ENCODE measurements at regions not wholly inside any gene's neighbourhood (a gene's known extent, or its start where the extent isn't known, plus 50 kb on each side); places are given as distances from the start of the nearest gene placed in this dataset.
A peak's percentile ranks its signal among the peaks of the same experiment; 100 is the strongest.

- Histone ChIP-seq H3K36me3 (replicated peaks; ENCODE audit: insufficient read depth, low read length) (no peaks in the 10 kb centered on the region), H4K20me1 (ENCODE audit: insufficient read depth, low read length) (no peaks in the 10 kb centered on the region), H2AFZ (ENCODE audit: low read length) (peak overlapping the region; percentile 59), H3K9ac (ENCODE audit: low read length) (no peak overlapping the region), H3K79me2 (ENCODE audit: low read length) (no peaks in the 10 kb centered on the region), H3K4me1 (ENCODE audit: low read length) (peaks cover 67% of the 10 kb centered on the region), H3K27ac (ENCODE audit: low read length) (peak overlapping the region; percentile 84), H3K9me3 (replicated peaks; ENCODE audit: insufficient read depth, low read length) (no peaks in the 10 kb centered on the region), H3K9me2 (replicated peaks; ENCODE audit: insufficient read depth, low read length) (no peaks in the 10 kb centered on the region), H3K4me3 (ENCODE audit: low read length) (no peak overlapping the region; the same call in 1 of the 2 replicates), H3K4me2 (ENCODE audit: low read depth, low read length) (peak overlapping the region; percentile 21), H3K27me3 (replicated peaks; ENCODE audit: insufficient read depth, low read length) (no peaks in the 10 kb centered on the region), H3F3A (ENCODE audit: insufficient read depth, low read length) (peaks cover 38% of the 10 kb centered on the region)
- peak; percentile 72 for DNase-seq
- TF ChIP-seq, protein P1, sequence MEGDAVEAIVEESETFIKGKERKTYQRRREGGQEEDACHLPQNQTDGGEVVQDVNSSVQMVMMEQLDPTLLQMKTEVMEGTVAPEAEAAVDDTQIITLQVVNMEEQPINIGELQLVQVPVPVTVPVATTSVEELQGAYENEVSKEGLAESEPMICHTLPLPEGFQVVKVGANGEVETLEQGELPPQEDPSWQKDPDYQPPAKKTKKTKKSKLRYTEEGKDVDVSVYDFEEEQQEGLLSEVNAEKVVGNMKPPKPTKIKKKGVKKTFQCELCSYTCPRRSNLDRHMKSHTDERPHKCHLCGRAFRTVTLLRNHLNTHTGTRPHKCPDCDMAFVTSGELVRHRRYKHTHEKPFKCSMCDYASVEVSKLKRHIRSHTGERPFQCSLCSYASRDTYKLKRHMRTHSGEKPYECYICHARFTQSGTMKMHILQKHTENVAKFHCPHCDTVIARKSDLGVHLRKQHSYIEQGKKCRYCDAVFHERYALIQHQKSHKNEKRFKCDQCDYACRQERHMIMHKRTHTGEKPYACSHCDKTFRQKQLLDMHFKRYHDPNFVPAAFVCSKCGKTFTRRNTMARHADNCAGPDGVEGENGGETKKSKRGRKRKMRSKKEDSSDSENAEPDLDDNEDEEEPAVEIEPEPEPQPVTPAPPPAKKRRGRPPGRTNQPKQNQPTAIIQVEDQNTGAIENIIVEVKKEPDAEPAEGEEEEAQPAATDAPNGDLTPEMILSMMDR (IDR thresholded peaks at IDR 0.05; ENCODE audit: low read length) = no peak
- no peak for TF ChIP-seq EZH2phosphoT487 (IDR thresholded peaks at IDR 0.05; ENCODE audit: low read length)
- TF ChIP-seq EZH2 (optimal IDR thresholded peaks at IDR 0.05; ENCODE audit: low read depth, low read length) = no peak
These were observed 572.6 kb upstream of the CLINT1 start for GRCh38 chr5:158431369-158432029.

DNA sequence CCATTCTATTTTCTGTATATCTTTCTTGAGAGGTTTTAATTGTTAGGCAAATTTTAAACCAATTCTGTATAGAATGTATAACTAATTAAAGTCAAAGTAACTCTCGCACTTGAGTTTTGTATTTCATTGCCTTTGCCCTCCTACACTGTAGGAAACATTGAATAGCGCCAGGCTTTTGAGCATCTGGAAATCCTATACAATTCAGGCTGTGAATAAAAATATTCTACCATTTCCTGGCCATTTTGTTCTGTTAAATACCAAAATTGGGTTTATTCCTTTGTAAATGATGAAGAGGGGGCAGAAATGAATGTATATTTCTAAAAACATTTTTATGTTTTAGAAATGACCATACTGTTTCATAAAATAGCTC lies 571.8 kb upstream of the CLINT1 start:
- no peaks in the 10 kb centered on the region for H3K79me2 ChIP-seq (ENCODE audit: low read length)
- peaks cover 60% of the 10 kb centered on the region for H3K4me1 ChIP-seq (ENCODE audit: low read length)
- no peak overlapping the region for H3K4me3 ChIP-seq (ENCODE audit: low read length)
- peak overlapping the region; percentile 21; the same call in 1 of the 2 replicates for H3K4me2 ChIP-seq (ENCODE audit: low read depth, low read length)
- H2AFZ ChIP-seq (ENCODE audit: low read length) = no peak overlapping the region
- no peak for DNase-seq
- no peaks in the 10 kb centered on the region for H4K20me1 ChIP-seq (ENCODE audit: insufficient read depth, low read length)
- H3F3A ChIP-seq (ENCODE audit: insufficient read depth, low read length) = peaks cover 37% of the 10 kb centered on the region
- TF ChIP-seq EZH2 (optimal IDR thresholded peaks at IDR 0.05; ENCODE audit: low read depth, low read length) = no peak
- no peak for TF ChIP-seq EZH2phosphoT487 (IDR thresholded peaks at IDR 0.05; ENCODE audit: low read length)
- TF ChIP-seq, protein P1 (IDR thresholded peaks at IDR 0.05; ENCODE audit: low read length) = no peak
- H3K9me2 ChIP-seq (replicated peaks; ENCODE audit: insufficient read depth, low read length) = no peaks in the 10 kb centered on the region
- H3K27ac ChIP-seq (ENCODE audit: low read length) = peak overlapping the region; percentile 84; the same call in 1 of the 2 replicates
- no peaks in the 10 kb centered on the region for H3K27me3 ChIP-seq (replicated peaks; ENCODE audit: insufficient read depth, low read length)
- no peak overlapping the region for H3K9ac ChIP-seq (ENCODE audit: low read length)
- no peaks in the 10 kb centered on the region for H3K9me3 ChIP-seq (replicated peaks; ENCODE audit: insufficient read depth, low read length)
- H3K36me3 ChIP-seq (replicated peaks; ENCODE audit: insufficient read depth, low read length) = no peaks in the 10 kb centered on the region

GRCh38 chr5:158430166-158430797 lies 571.3 kb upstream of the CLINT1 start:
- Histone ChIP-seq H3K79me2 (ENCODE audit: low read length) (no peaks in the 10 kb centered on the region), H4K20me1 (ENCODE audit: insufficient read depth, low read length) (no peaks in the 10 kb centered on the region), H3K4me1 (ENCODE audit: low read length) (peaks cover 55% of the 10 kb centered on the region), H3K4me3 (ENCODE audit: low read length) (no peak overlapping the region), H3K9me2 (replicated peaks; ENCODE audit: insufficient read depth, low read length) (no peaks in the 10 kb centered on the region), H2AFZ (ENCODE audit: low read length) (peak overlapping the region; percentile 7; the same call in 1 of the 2 replicates), H3K4me2 (ENCODE audit: low read depth, low read length) (peak overlapping the region; percentile 21; the same call in 1 of the 2 replicates), H3K27ac (ENCODE audit: low read length) (peak overlapping the region; percentile 84; the same call in 1 of the 2 replicates), H3K36me3 (replicated peaks; ENCODE audit: insufficient read depth, low read length) (no peaks in the 10 kb centered on the region), H3K27me3 (replicated peaks; ENCODE audit: insufficient read depth, low read length) (no peaks in the 10 kb centered on the region), H3K9ac (ENCODE audit: low read length) (no peak overlapping the region), H3K9me3 (replicated peaks; ENCODE audit: insufficient read depth, low read length) (no peaks in the 10 kb centered on the region), H3F3A (ENCODE audit: insufficient read depth, low read length) (peaks cover 32% of the 10 kb centered on the region)
- TF ChIP-seq EZH2 (optimal IDR thresholded peaks at IDR 0.05; ENCODE audit: low read depth, low read length) (no peak), EZH2phosphoT487 (IDR thresholded peaks at IDR 0.05; ENCODE audit: low read length) (no peak)
- TF ChIP-seq, protein P1 (IDR thresholded peaks at IDR 0.05; ENCODE audit: low read length) = no peak
- peak; percentile 73 for DNase-seq

Data from MM.1S (cell line).